CD4-positive, alpha-beta T cell treated with Interleukin-1 beta for 1 hour (primary cell): ENCODE measurements at regions not wholly inside any gene's neighbourhood (a gene's known extent, or its start where the extent isn't known, plus 50 kb on each side); places are given as distances from the start of the nearest gene placed in this dataset.
"Not testable (repeated sequence)": the region's sequence is repeated elsewhere in the genome, so short reads cannot be mapped to it uniquely, and the experiment has no call there.

ENCODE experiments used
- DNase-seq, 2 donors: peaks; one replicate each; pipeline ENCODE4 v3.0.0-alpha.2; 2020 to 2022

DNA sequence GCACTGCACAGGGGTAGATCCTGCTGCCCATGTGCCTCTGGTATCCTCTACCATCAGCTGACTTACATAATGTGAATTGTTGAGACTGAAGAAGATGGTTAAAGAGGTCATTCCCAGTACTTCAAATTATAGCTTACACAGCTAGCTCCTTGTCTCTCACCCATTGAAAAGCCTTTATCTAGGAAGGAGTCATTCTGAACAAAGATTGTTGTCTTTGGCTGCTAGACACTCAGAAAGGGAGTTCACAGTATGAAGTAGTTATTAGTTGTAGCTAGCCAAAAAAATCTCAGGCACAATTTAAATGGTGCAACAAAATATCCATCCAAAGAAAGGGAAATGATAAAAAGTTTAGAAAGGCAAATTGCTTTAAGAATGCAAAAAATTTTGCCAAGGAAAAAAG lies 102.0 kb upstream of the NREP start:
- no peak for DNase-seq

DNA sequence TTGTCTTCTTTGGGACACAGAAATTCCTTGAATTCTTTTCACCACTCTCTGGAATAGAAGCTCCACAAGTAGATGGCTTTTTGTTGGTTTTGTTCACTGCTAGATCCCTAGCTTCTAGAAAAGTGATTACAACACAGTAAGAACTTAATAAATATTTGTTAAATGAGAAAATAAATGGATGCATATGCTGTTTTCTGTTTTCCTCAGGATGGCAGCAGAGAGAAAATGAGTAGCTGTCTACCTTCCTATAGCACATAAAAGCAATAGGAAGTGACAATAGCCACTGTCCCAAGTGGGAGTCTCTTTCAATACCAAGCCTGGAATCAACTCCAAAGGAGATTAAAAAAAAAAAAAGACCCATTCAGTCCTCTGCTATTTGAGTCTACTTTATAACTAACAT lies 100.6 kb upstream of the NREP start:
- DNase-seq = no peak

- no peak for DNase-seq
Observed at GRCh38 chr5:111856876-111857466, 100.0 kb upstream of the NREP start.

- DNase-seq = no peak
Observed at GRCh38 chr5:111855356-111855755, 98.4 kb upstream of the NREP start.

- no peak for DNase-seq
Observed at GRCh38 chr5:111854186-111854585, 97.2 kb upstream of the NREP start.

- no peak for DNase-seq
Observed at GRCh38 chr5:111853748-111854147, 96.8 kb upstream of the NREP start.

DNA sequence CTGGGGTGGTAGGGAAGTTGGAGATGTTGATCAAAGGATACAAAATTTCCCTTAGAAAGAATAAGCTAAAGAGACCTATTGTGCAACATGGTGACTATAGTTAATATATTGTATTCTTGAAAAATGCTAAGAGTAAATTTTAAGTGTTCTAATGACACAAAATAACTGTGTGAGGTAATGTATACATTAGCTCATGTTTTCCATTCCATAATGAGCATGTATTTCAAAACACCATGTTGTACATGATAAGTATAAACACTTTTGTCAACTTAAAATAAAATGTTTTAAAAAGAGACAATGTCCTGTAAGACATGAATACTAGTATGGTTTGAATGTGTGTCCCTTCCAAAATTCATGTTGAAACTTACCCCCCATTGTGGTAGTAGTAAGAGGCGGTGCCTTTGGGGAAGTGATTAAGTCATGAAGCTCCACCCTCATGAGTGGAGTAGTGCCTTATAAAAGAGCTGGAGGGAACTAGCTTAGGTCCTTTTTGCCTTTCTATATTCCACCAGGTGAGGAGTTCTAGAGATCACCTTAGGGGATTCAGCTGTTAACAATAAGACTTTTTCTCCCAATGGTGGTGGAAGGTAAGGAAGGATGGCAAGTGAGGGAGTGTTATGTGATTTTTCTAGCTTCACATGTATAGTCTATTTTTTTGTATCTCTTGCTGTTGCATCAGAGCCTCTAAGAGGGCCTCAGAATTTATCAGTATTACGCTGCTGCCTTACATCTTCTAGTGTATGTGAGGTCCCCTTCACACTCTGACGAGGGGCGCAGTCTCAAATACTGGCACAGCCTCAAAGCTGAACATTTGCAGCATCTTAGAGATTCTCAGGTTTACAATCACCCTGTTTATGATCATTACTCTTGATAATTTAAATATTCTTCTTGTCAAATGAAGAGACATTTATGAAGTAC lies 94.9 kb upstream of the NREP start:
- DNase-seq = no peak

- DNase-seq = no peak
Observed at GRCh38 chr5:111848476-111848875, 91.5 kb upstream of the NREP start.

DNA sequence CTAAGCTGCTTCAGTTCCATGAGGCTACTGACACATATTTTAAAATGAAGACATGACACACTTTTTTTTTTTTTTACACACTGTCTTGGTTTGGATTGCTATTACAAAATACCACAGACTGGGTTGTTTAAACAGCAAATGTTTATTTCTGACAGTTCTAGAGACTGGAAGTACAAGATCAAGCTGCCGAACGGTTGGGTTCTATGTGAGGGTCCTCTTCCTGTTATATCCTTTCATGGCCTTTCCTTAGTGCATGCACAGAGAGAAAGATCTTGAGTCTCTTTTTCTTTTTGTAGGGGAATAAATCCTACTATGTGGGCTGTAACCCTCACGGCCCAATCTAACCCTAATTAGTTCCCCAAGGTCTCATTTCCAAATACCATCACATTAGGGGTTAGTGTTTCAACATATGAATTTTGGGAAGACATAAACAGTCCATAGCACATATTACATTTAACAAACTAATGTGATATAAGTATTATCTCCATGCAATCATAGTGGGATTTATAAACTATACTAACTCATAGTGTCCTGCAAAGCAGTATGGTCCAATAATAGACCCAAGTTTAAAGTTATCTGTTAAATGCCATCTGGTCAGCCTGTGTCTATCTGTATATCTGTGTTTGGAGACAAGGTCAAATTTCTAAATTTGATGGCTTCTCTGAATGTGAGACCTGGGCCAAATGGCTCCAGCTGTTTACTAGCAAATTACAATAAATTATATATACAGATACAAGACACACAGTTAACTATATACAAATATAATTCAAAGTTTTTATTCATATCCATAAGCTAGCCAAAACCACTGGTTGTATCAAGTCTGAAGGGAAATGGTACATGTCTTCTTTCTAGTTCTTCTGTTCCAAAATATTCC lies 90.3 kb upstream of the NREP start:
- no peak for DNase-seq

- DNase-seq = no peak
Observed at GRCh38 chr5:111840036-111840674, 83.2 kb upstream of the NREP start.

DNA sequence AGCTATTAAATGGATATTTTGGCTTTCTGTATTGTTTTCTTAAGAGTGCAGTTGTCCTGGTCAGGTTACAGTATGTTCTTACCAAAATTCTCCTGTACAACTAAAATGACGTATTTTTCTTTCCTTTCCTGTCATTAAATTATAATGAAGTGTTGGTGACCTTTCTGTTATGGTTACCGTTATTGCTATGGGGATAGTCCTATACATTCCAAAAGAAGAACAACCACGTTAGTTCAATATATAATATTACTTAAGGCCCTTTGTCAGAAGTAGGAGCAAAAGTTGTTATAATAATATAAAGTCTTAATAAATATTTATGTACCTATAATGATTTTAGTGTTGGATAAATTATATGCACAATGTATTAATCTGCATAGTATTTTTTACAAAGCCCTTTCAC lies 82.4 kb upstream of the NREP start:
- DNase-seq = no peak

DNA sequence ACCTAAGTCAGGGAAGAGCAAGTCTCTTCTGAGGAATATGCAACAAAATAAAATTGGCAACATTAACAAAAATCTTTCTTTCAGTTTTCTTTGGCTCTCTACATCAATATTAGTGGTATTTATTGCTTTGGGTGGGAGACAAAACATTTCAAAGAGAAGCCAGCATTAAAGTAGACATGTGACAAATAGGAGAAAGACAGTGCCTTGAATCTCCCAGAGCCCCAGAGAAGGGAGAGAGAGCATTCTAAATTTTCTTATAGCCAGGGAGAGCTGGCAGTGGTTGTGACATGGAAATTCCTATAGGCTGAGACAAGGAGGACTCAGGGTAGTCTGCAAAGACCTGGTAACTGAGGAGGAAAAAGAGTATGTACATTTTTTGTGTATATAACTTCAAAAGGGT lies 79.4 kb upstream of the NREP start:
- no peak for DNase-seq

DNA sequence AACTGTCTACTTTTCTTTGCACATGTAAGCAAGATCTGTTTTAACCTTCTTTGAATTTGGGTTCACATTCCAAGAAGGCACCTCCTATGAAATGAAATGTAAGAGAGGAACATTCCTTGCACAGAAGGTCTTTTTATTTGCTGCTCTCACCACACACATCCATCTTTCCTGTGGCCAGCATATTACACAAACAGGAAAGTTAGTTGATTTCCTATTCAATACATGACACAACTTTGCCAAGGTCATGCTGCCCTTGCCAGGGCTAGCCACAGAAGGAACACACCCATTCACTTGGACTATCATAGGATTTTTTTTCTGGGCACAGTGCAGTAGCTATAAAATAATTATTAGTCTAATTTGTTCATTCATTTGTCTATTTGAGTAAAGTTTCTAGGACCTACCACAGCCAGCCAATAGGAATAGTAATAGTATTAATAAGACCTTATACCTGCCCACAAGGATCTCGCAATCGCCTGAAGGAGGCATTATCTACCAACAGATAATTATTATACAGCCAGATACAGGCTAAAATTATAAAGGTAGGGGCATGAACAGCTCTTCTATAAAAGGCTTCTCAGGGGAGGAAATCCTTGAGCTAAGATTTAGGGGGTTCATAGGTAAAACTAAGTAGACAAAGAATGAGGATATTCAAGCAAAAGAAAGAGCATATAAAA lies 78.1 kb upstream of the NREP start:
- DNase-seq = no peak

- no peak for DNase-seq
Observed at GRCh38 chr5:111830333-111830732, 73.3 kb upstream of the NREP start.

- no peak for DNase-seq
Observed at GRCh38 chr5:111829701-111830100, 72.7 kb upstream of the NREP start.

GRCh38 chr5:111826064-111826463 lies 69.1 kb upstream of the NREP start:
- DNase-seq = no peak

GRCh38 chr5:111820072-111820471 lies 63.1 kb upstream of the NREP start:
- DNase-seq = no peak

DNA sequence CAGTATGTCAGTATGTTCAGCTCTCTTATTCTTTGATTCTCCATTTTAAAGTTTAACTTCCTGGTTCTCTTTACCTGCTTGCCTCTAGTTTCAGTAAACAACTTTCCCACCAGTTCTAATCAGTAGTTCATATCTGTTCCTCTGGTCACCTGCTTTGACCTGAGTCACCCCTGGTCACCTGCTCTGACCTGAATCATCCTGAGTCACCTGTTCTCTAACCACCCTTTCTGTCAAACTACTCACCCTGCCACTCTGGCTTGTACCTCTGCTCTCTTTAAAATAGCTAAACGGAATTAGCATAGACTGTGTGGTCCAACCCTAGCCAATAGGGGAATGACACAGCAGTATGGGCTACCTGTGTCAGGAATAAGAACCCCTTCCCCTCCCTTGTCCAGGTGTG lies 62.0 kb upstream of the NREP start:
- not testable (repeated sequence) for DNase-seq

GRCh38 chr5:111813537-111813936 lies 56.5 kb upstream of the NREP start:
- DNase-seq = no peak

GRCh38 chr5:111810112-111810511 lies 53.1 kb upstream of the NREP start:
- DNase-seq = no peak
